AG04449 (cell line): ENCODE measurements at regions not wholly inside any gene's neighbourhood (a gene's known extent, or its start where the extent isn't known, plus 50 kb on each side); places are given as distances from the start of the nearest gene placed in this dataset.

ENCODE experiments used
- CTCF ChIA-PET: fragments of 350-600 bp; formaldehyde crosslinking; extraction: SDS; loops from one replicate; lab custom pipeline; 2021; ENCODE audit warnings: antibody characterized with exemption; lab: Yijun Ruan, JAX
- POLR2A ChIA-PET: fragments of 400-600, 350-600 bp; formaldehyde crosslinking; extraction: SDS; loops from one replicate; lab custom pipeline; 2020; ENCODE audit warnings: antibody characterized with exemption, inconsistent platforms; lab: Yijun Ruan, JAX
- DNase-seq: peaks from one replicate; pipeline ENCODE4 v3.0.0-alpha.2; 2010; ENCODE audit warnings: low read depth, low spot score
- H3K4me3 ChIP-seq: 2 replicates; pipeline ENCODE4 v1.5.1; 2011; ENCODE audit warnings: low read depth, mild to moderate bottlenecking, control low read depth, low read length
- CTCF ChIP-seq: IDR thresholded peaks from one replicate; pipeline ENCODE4 v1.5.1; 2011; ENCODE audit warnings: mild to moderate bottlenecking, moderate library complexity, low read length, control low read depth, inconsistent platforms; ENCODE audit not compliant: insufficient read depth; ENCODE audit errors: missing control alignments

DNA sequence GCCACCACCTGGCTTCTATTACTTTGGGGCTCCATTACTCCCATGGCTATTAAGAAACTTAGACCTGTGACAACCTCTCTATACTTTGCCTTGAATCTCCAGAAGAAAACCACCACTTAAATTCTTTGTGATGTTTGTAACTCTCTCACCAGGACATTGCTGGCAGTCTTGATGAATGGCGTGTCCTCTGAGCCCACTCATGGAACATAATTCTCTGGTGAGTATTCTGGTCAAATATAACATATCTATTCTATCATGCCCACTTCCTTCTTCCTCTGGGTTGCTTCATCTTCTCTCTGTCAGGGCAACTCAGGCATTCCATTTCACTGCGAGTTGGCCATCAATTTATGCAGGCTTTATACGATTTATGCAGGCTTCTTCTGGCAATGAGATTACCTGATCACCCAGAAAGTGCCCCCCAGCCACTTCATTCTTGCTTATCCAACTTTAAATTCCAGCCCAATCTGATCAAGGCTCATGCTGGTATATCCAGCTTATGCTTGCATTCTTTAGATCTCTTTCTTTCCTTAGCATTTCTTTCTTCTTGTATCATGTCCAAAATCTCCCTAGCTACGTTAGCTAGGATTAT is 112.0 kb upstream of the CHRM3 start:
- no peak overlapping the region for H3K4me3 ChIP-seq
- no peak for DNase-seq
- ChIA-PET CTCF (no interaction called here), POLR2A (no interaction called here)
- TF ChIP-seq CTCF: no peak

- ChIA-PET CTCF (no interaction called here), POLR2A (no interaction called here)
- no peak overlapping the region for H3K4me3 ChIP-seq
- TF ChIP-seq CTCF: no peak
- DNase-seq: no peak
These were observed 115.9 kb upstream of the CHRM3 start for GRCh38 chr1:239270509-239270908.

DNA sequence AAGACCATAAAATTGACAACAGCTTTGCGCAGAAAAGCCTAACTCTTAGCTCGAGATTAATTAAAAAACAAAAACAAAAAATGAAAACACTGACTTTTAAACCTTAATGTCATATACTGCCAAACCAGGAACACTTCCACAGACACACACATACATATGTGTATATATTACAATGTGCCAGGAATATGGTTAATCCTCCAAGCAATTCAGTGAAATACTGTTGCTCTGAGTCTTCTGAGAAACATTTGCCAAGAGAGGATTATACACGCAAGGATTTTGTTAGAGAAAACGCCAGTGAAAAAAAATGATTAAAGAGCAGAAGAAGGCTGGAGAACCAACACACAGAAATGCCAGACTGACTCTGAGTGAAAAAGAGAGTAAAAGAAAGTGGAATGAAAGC is 116.7 kb upstream of the CHRM3 start:
- TF ChIP-seq CTCF: no peak
- DNase-seq: no peak
- H3K4me3 ChIP-seq: no peak overlapping the region
- ChIA-PET CTCF (no interaction called here), POLR2A (no interaction called here)

GRCh38 chr1:239268941-239269340 is 117.4 kb upstream of the CHRM3 start:
- no peak for TF ChIP-seq CTCF
- no peak for DNase-seq
- ChIA-PET POLR2A (no interaction called here), CTCF (no interaction called here)
- H3K4me3 ChIP-seq: no peak overlapping the region

DNA sequence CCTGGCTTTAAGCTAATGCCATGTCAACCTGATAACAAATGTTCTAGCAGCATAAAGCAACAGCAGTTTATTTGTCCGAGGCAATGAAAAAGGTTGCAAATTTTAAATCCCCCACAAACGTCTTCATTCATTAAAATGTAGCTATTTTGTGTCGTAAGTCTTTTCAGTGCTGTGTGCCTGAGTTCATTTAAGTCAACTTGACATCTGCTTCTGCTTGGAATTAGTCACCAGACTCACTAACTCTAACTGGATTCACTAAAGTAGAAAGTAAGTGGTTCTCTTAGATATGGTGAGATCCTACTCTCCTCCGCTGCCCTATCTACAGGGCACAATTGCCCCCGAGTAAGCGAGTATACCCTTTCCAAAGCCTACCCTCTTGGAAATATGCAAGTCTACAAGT is 118.4 kb upstream of the CHRM3 start:
- no peak overlapping the region for H3K4me3 ChIP-seq
- no peak for TF ChIP-seq CTCF
- POLR2A ChIA-PET: no interaction called here
- no peak for DNase-seq
- CTCF ChIA-PET: no interaction called here

DNA sequence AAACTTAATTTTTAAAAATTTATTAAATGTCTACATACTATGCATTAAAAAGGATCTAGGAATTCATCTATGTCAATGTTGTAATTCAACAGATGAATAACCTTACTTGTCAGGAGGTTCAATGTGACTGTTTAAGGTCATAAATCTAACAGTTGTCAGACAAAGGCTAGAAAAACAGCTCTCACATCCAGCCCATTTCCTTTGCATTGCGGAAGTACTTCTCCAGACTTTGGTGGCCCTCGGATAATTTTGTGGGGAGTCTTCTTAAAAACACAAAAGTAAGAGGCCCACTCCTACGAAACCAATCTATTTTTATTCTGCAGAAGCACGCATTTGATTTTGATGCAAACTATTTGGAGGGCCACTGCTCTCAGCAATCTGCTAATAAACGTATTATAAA is 122.6 kb upstream of the CHRM3 start:
- no peak for DNase-seq
- no peak for TF ChIP-seq CTCF
- CTCF ChIA-PET: no interaction called here
- H3K4me3 ChIP-seq: no peak overlapping the region
- POLR2A ChIA-PET: no interaction called here
